ENCODE measurements at regions not wholly inside any gene's neighbourhood (a gene's known extent, or its start where the extent isn't known, plus 50 kb on each side); places are given as distances from the start of the nearest gene placed in this dataset.

DNA sequence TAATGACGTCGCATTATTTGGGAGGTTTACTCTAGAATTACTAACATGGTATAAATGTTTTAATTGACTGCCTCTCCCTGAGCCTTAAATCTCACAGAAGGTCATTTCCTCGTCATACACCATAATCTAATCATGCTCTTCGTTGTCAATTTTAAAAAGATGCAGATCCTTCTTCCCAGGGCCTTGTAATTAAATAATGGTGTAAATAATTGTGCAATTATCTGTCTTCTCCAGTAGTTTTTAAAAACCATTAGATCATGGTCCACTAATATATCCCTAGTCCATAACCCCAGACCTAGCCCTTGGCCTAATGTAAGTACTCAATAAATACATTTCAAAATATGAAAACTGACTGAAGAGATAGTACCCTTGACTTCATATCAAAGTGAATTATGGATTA is 181.5 kb upstream of the GNAI1 start:
- Mint-ChIP-seq H3K9me3 (peaks cover 0 to 10% (median 5%) of the 10 kb centered on the region in 8 donors), H3K4me3 (no peak overlapping the region), H3K36me3 (no peaks in the 10 kb centered on the region), H3K27ac (no peak overlapping the region), H3K27me3 (no peaks in the 10 kb centered on the region), H3K4me1 (no peaks in the 10 kb centered on the region)
- Histone ChIP-seq H3K27me3 (ENCODE audit: insufficient read depth, low read length) (no peaks in the 10 kb centered on the region), H3K36me3 (ENCODE audit: insufficient read depth, low read length) (no peaks in the 10 kb centered on the region), H3K27ac (ENCODE audit: low read depth, low read length) (no peak overlapping the region), H3K4me3 (ENCODE audit: low read length in 2 of 2) (no peak overlapping the region), H3K4me1 (ENCODE audit: insufficient read depth, low read length) (no peaks in the 10 kb centered on the region), H3K9me3 (ENCODE audit: control insufficient read depth in 1 of 2, low read length in 2 of 2) (no peaks in the 10 kb centered on the region)
- intact Hi-C loops (cut with micrococcal nuclease): no loop called here
- POLR2A ChIA-PET (ENCODE audit: partially characterized antibody): no interaction called here
- DNase-seq: no peak
- CTCF ChIA-PET (ENCODE audit: partially characterized antibody): no interaction called here

DNA sequence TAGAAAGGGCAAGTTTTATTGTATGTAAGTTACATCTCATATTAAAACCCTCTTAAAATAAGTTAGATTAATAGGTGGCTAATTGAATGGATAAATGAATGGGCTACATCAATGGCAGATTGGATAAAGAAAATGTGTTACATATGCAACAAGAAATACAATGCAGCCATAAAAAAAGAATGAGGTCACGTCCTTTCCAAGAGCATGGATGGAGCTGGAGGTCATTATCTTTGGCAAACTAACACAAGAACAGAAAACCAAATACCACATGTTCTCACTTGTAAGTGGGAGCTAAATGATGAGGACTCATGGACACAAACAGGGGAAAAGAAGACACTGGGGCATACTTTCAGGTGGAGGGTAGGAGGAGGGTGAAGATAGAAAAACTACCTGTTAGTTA is 182.2 kb upstream of the GNAI1 start:
- Mint-ChIP-seq H3K36me3 (no peaks in the 10 kb centered on the region), H3K27ac (no peak overlapping the region), H3K9me3 (peaks cover 1 to 10% (median 6%) of the 10 kb centered on the region in 8 donors), H3K4me3 (no peak overlapping the region), H3K4me1 (no peaks in the 10 kb centered on the region), H3K27me3 (no peaks in the 10 kb centered on the region)
- DNase-seq: no peak
- H3K27me3 ChIP-seq (ENCODE audit: insufficient read depth, low read length): no peaks in the 10 kb centered on the region
- intact Hi-C loops (cut with micrococcal nuclease): no loop called here
- H3K4me1 ChIP-seq (ENCODE audit: insufficient read depth, low read length): no peaks in the 10 kb centered on the region
- ChIA-PET POLR2A (ENCODE audit: partially characterized antibody) (no interaction called here), CTCF (ENCODE audit: partially characterized antibody) (no interaction called here)
- no peak overlapping the region for H3K4me3 ChIP-seq (ENCODE audit: low read length in 2 of 2)
- H3K9me3 ChIP-seq (ENCODE audit: control insufficient read depth in 1 of 2, low read length in 2 of 2): no peaks in the 10 kb centered on the region
- H3K27ac ChIP-seq (ENCODE audit: low read depth, low read length): no peak overlapping the region
- no peaks in the 10 kb centered on the region for H3K36me3 ChIP-seq (ENCODE audit: insufficient read depth, low read length)

DNA sequence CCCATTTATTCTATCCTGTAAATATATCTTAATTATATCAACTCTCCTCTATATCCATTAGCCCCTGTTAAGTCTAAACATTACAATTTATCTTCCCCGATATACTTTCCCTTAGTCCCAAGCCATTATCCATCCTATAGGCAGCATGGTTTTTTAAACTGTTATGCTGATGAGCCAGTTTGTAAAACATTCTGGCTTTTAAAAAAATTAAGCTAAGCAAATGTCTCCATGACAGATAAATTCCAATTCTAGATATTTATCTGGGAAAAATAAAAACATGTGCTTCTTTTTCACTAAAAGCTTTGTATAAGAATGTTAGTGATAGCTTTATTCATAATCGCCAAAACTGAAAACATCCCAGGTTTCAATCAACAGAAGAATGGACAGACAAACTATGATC is 183.2 kb upstream of the GNAI1 start:
- intact Hi-C loops (cut with micrococcal nuclease): no loop called here

DNA sequence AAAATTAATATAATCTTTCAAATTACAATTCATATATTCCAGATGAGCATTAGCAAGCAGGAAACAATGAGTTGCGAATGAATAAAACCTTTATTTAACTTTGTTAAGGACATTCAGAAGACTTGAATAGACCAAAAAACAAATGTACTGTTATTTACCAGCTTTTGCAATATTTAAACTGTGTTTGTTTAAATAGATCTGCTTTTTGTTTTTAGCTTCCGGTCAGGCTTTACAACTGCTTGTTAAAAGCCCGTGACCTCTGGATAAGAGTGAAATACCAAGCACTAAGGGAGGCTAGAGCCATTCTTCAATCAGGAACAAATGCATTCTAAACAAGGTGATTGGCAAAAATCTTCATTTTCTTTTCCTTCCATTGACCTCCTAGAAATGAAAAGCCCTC is 184.9 kb upstream of the GNAI1 start:
- Histone ChIP-seq H3K4me3 (ENCODE audit: low read length in 2 of 2) (no peak overlapping the region), H3K27me3 (ENCODE audit: insufficient read depth, low read length) (no peaks in the 10 kb centered on the region), H3K4me1 (ENCODE audit: insufficient read depth, low read length) (no peaks in the 10 kb centered on the region), H3K36me3 (ENCODE audit: insufficient read depth, low read length) (no peaks in the 10 kb centered on the region), H3K9me3 (ENCODE audit: control insufficient read depth in 1 of 2, low read length in 2 of 2) (no peaks in the 10 kb centered on the region), H3K27ac (ENCODE audit: low read depth, low read length) (no peak overlapping the region)
- Mint-ChIP-seq H3K4me1 (no peaks in the 10 kb centered on the region), H3K36me3 (no peaks in the 10 kb centered on the region), H3K4me3 (no peak overlapping the region), H3K27me3 (no peaks in the 10 kb centered on the region), H3K9me3 (peaks cover 2 to 18% (median 9%) of the 10 kb centered on the region in 8 donors), H3K27ac (no peak overlapping the region)
- POLR2A ChIA-PET (ENCODE audit: partially characterized antibody): no interaction called here
- CTCF ChIA-PET (ENCODE audit: partially characterized antibody): no interaction called here
- DNase-seq: no peak
- intact Hi-C loops (cut with micrococcal nuclease): no loop called here

More for the DNA sequence above, 183.2 kb upstream of the GNAI1 start:
- Mint-ChIP-seq H3K36me3 (no peaks in the 10 kb centered on the region), H3K27me3 (no peaks in the 10 kb centered on the region), H3K9me3 (peaks cover 2 to 15% (median 7%) of the 10 kb centered on the region in 8 donors), H3K4me3 (no peak overlapping the region), H3K4me1 (no peaks in the 10 kb centered on the region), H3K27ac (no peak overlapping the region)
- ChIA-PET POLR2A (ENCODE audit: partially characterized antibody) (no interaction called here), CTCF (ENCODE audit: partially characterized antibody) (no interaction called here)
- Histone ChIP-seq H3K4me3 (ENCODE audit: low read length in 2 of 2) (no peak overlapping the region), H3K4me1 (ENCODE audit: insufficient read depth, low read length) (no peaks in the 10 kb centered on the region), H3K27me3 (ENCODE audit: insufficient read depth, low read length) (no peaks in the 10 kb centered on the region), H3K36me3 (ENCODE audit: insufficient read depth, low read length) (no peaks in the 10 kb centered on the region), H3K9me3 (ENCODE audit: control insufficient read depth in 1 of 2, low read length in 2 of 2) (no peaks in the 10 kb centered on the region), H3K27ac (ENCODE audit: low read depth, low read length) (no peak overlapping the region)
- no peak for DNase-seq

DNA sequence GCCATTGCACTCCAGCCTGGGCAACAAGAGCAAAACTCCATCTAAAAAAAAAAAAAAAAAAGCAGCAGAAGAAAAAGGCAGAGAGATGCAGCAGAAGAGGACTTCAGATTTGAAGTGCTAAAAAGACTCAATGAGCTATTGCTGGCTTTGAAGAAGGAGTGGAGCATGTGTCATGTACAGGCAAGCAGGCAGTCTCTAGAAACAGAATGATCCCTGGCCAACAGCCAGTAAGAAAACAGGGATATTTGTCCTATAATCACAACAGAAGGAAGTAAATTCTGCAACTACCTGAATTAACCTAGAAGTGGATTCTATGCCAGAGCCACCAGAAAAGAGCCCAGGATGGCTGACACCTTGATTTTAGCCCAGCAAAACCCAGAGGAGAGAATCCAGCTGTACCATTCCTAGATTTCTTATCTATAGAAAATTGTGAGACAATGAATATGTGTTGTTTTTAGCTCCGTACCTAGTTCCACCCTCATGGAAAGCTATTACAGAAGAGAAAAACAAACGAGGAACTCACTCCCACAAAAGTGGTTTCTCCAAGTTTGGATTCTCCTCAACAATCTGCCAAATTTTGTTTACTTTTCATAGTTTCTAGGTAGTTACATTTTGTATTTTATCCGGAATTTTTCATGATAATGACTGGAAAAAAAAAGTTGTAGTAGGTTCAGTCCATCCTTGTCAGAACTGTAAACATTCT is 198.2 kb upstream of the GNAI1 start:
- Mint-ChIP-seq H3K27ac (no peak overlapping the region), H3K4me1 (no peaks in the 10 kb centered on the region), H3K36me3 (no peaks in the 10 kb centered on the region), H3K27me3 (no peaks in the 10 kb centered on the region), H3K9me3 (peaks cover 2 to 22% (median 13%) of the 10 kb centered on the region in 8 donors), H3K4me3 (peak overlapping the region in 1 of 8 donors; percentile 23)
- no peaks in the 10 kb centered on the region for H3K36me3 ChIP-seq (ENCODE audit: insufficient read depth, low read length)
- CTCF ChIA-PET (ENCODE audit: partially characterized antibody): no interaction called here
- H3K4me3 ChIP-seq (ENCODE audit: low read length in 2 of 2): no peak overlapping the region
- no peak overlapping the region for H3K27ac ChIP-seq (ENCODE audit: low read depth, low read length)
- H3K4me1 ChIP-seq (ENCODE audit: insufficient read depth, low read length): no peaks in the 10 kb centered on the region
- no peaks in the 10 kb centered on the region for H3K9me3 ChIP-seq (ENCODE audit: control insufficient read depth in 1 of 2, low read length in 2 of 2)
- POLR2A ChIA-PET (ENCODE audit: partially characterized antibody): no interaction called here
- DNase-seq: no peak
- H3K27me3 ChIP-seq (ENCODE audit: insufficient read depth, low read length): no peaks in the 10 kb centered on the region
- intact Hi-C loops (cut with micrococcal nuclease): no loop called here

DNA sequence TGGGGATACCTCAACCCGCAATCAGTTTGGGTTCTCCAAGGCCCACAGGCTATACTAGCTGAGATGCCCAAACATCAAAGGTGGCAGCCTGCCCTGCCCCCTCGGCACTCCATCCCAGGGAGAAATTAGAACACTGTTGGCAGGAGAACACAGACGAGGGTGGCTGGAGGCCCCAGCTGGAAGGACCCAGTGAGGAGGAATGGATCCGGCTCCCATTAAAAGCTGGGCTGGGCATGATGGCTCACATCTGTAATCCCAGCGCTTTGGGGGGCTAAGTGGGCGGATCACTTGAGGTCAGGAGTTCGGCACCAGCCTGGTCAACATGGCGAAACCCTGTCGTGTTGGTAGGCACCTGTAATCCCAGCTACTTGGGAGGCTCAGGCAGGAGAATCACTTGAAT is 199.9 kb upstream of the GNAI1 start:
- Mint-ChIP-seq H3K36me3 (no peaks in the 10 kb centered on the region), H3K27ac (no peak overlapping the region), H3K9me3 (peaks cover 6 to 22% (median 13%) of the 10 kb centered on the region in 8 donors), H3K4me3 (no peak overlapping the region), H3K4me1 (no peaks in the 10 kb centered on the region), H3K27me3 (no peaks in the 10 kb centered on the region)
- ChIA-PET POLR2A (ENCODE audit: partially characterized antibody) (no interaction called here), CTCF (ENCODE audit: partially characterized antibody) (no interaction called here)
- no peak overlapping the region for H3K4me3 ChIP-seq (ENCODE audit: low read length in 2 of 2)
- intact Hi-C loops (cut with micrococcal nuclease): no loop called here
- H3K27ac ChIP-seq (ENCODE audit: low read depth, low read length): no peak overlapping the region
- no peak for DNase-seq
- H3K27me3 ChIP-seq (ENCODE audit: insufficient read depth, low read length): no peaks in the 10 kb centered on the region
- no peaks in the 10 kb centered on the region for H3K9me3 ChIP-seq (ENCODE audit: control insufficient read depth in 1 of 2, low read length in 2 of 2)
- no peaks in the 10 kb centered on the region for H3K4me1 ChIP-seq (ENCODE audit: insufficient read depth, low read length)
- H3K36me3 ChIP-seq (ENCODE audit: insufficient read depth, low read length): no peaks in the 10 kb centered on the region

DNA sequence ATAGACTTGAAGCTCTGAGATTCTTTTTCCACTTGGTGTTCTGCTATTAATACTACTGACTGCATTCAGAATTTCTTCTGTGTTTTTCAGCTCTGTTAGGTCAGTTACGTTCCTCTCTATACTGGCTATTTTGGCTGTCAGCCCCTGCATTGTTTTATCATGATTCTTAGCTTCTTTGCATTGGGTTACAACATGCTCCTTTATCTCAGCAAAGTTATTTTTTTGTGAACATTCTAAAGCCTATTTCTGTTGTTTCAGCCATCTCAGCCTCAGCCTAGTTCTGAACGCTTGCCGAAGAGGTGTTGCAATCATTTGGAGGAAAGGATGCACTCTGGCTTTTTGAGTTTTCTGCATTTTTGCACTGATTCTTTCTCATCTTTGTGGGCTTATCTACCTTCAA is 201.5 kb upstream of the GNAI1 start:
- H3K27me3 ChIP-seq (ENCODE audit: insufficient read depth, low read length): no peaks in the 10 kb centered on the region
- H3K27ac ChIP-seq (ENCODE audit: low read depth, low read length): no peak overlapping the region
- Mint-ChIP-seq H3K4me1 (no peaks in the 10 kb centered on the region), H3K36me3 (no peaks in the 10 kb centered on the region), H3K9me3 (peaks cover 6 to 24% (median 13%) of the 10 kb centered on the region in 8 donors), H3K27ac (no peak overlapping the region), H3K27me3 (no peaks in the 10 kb centered on the region), H3K4me3 (no peak overlapping the region)
- H3K4me3 ChIP-seq (ENCODE audit: low read length in 2 of 2): no peak overlapping the region
- no peaks in the 10 kb centered on the region for H3K9me3 ChIP-seq (ENCODE audit: control insufficient read depth in 1 of 2, low read length in 2 of 2)
- intact Hi-C loops (cut with micrococcal nuclease): no loop called here
- H3K36me3 ChIP-seq (ENCODE audit: insufficient read depth, low read length): no peaks in the 10 kb centered on the region
- ChIA-PET POLR2A (ENCODE audit: partially characterized antibody) (no interaction called here), CTCF (ENCODE audit: partially characterized antibody) (no interaction called here)
- DNase-seq: no peak
- no peaks in the 10 kb centered on the region for H3K4me1 ChIP-seq (ENCODE audit: insufficient read depth, low read length)

DNA sequence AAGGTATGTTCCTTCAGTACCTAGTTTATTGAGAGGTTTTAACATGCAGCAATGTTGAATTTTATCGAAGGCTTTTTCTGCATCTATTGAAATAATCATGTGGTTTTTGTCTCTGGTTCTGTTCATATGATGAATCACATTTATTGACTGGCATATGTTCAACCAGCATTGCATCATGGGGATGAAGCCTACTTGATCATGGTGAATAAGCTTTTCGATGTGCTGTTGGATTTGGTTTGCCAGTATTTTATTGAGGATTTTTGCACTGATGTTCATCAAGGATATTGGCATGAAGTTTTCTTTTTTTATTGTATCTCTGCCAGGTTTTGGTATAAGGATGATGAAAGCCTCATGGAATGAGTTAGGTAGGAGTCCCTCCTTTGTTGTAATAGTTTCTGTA is 204.0 kb upstream of the GNAI1 start:
- Histone ChIP-seq H3K4me1 (ENCODE audit: insufficient read depth, low read length) (no peaks in the 10 kb centered on the region), H3K9me3 (ENCODE audit: control insufficient read depth in 1 of 2, low read length in 2 of 2) (no peaks in the 10 kb centered on the region), H3K4me3 (ENCODE audit: low read length in 2 of 2) (no peak overlapping the region), H3K36me3 (ENCODE audit: insufficient read depth, low read length) (no peaks in the 10 kb centered on the region), H3K27ac (ENCODE audit: low read depth, low read length) (no peak overlapping the region), H3K27me3 (ENCODE audit: insufficient read depth, low read length) (no peaks in the 10 kb centered on the region)
- Mint-ChIP-seq H3K27ac (no peak overlapping the region), H3K4me3 (no peak overlapping the region), H3K36me3 (no peaks in the 10 kb centered on the region), H3K27me3 (no peaks in the 10 kb centered on the region), H3K9me3 (peaks cover 3 to 16% (median 9%) of the 10 kb centered on the region in 8 donors), H3K4me1 (no peaks in the 10 kb centered on the region)
- ChIA-PET POLR2A (ENCODE audit: partially characterized antibody) (no interaction called here), CTCF (ENCODE audit: partially characterized antibody) (no interaction called here)
- no peak for DNase-seq
- intact Hi-C loops (cut with micrococcal nuclease): no loop called here

All from CD4-positive, alpha-beta memory T cell (primary cell).